OCI-LY7 (cell line): ENCODE measurements at regions not wholly inside any gene's neighbourhood (a gene's known extent, or its start where the extent isn't known, plus 50 kb on each side); places are given as distances from the start of the nearest gene placed in this dataset.

Source experiments
- BruUV-seq: library from RNA; stranded (reverse); fragments of 400-500 nt; replicated peaks from 2 replicates; lab custom pipeline; 2021; lab: Mats Ljungman, UMichigan
- CTCF ChIA-PET: fragments of 300-600 bp; sonication (Branson Sonifier 250); formaldehyde crosslinking; loops from one replicate; lab custom pipeline; 2022; ENCODE audit warnings: antibody characterized with exemption; ENCODE audit not compliant: unreplicated experiment; lab: Charles Lee
- POLR2A ChIA-PET: fragments of 300-600 bp; sonication (Branson Sonifier 250); formaldehyde crosslinking; loops from one replicate; lab custom pipeline; 2022; ENCODE audit warnings: antibody characterized with exemption; lab: Charles Lee
- DNase-seq: peaks from one replicate; pipeline ENCODE4 v3.0.0-alpha.2; 2015; ENCODE audit warnings: low spot score
- H2AFZ ChIP-seq: fragments of 200-600 bp; sonication (generic), shearing (Covaris generic); 2 replicates; pipeline ENCODE4 v1.6.1; 2014; ENCODE audit warnings: mild to moderate bottlenecking, antibody characterized with exemption, low read length, moderate library complexity
- H3K27ac ChIP-seq: fragments of 200-600 bp; sonication (generic); 2 replicates; pipeline ENCODE4 v1.5.1; 2014; ENCODE audit warnings: mixed run types, low read depth, mild to moderate bottlenecking, moderate library complexity, low read length, inconsistent platforms; ENCODE audit not compliant: poor library complexity, severe bottlenecking
- H3K36me3 ChIP-seq: fragments of 200-600 bp; sonication (generic); 2 replicates; pipeline ENCODE4 v1.6.1; 2014; ENCODE audit warnings: mild to moderate bottlenecking, antibody characterized with exemption, low read length, moderate library complexity, mixed read lengths; ENCODE audit not compliant: insufficient read depth
- H3K4me1 ChIP-seq: fragments of 200-600 bp; sonication (generic); 2 replicates; pipeline ENCODE4 v1.5.1; 2014; ENCODE audit warnings: mild to moderate bottlenecking, low read length; ENCODE audit not compliant: insufficient read depth, poor library complexity, severe bottlenecking
- H3K4me2 ChIP-seq: fragments of 200-600 bp; sonication (generic); 2 replicates; pipeline ENCODE4 v1.6.1; 2014; ENCODE audit warnings: mild to moderate bottlenecking, low read length
- H3K4me3 ChIP-seq: fragments of 200-600 bp; sonication (generic); 2 replicates; pipeline ENCODE4 v1.5.1; 2014; ENCODE audit warnings: mild to moderate bottlenecking, low read depth, low read length; ENCODE audit not compliant: poor library complexity, severe bottlenecking
- H3K79me2 ChIP-seq: fragments of 200-600 bp; sonication (generic); 2 replicates; pipeline ENCODE4 v1.6.1; 2016; ENCODE audit warnings: low read depth, mild to moderate bottlenecking, low read length, moderate library complexity, mixed read lengths; ENCODE audit not compliant: insufficient read depth
- H3K9me2 ChIP-seq: fragments of 200-600 bp; sonication (generic); 2 replicates; pipeline ENCODE4 v1.6.1; 2016; ENCODE audit warnings: mild to moderate bottlenecking, low read length, mixed read lengths; ENCODE audit not compliant: insufficient read depth
- H3K9me3 ChIP-seq: fragments of 200-600 bp; sonication (generic); 2 replicates; pipeline ENCODE4 v1.6.1; 2014; ENCODE audit warnings: mild to moderate bottlenecking, mixed run types, low read length, mixed read lengths
- H4K20me1 ChIP-seq: fragments of 200-600 bp; sonication (generic); 2 replicates; pipeline ENCODE4 v1.6.1; 2014; ENCODE audit warnings: mild to moderate bottlenecking, antibody characterized with exemption, low read length, moderate library complexity, mixed read lengths; ENCODE audit not compliant: insufficient read depth
- CTCF ChIP-seq: fragments of 200-600 bp; sonication (generic); conservative IDR thresholded peaks from 2 replicates; pipeline ENCODE4 v1.5.1; 2014; ENCODE audit warnings: mild to moderate bottlenecking, antibody characterized with exemption, low read length, moderate library complexity, mixed read lengths
- EZH2phosphoT487 ChIP-seq: fragments of 200-600 bp; sonication (generic); IDR thresholded peaks from 2 replicates; pipeline ENCODE4 v1.6.1; 2018; ENCODE audit warnings: low read depth, borderline replicate concordance, mild to moderate bottlenecking, mixed run types, antibody characterized with exemption, low read length, moderate library complexity, mixed read lengths
- intact Hi-C: fragments of 100-400 bp; cut with micrococcal nuclease; formaldehyde crosslinking; loops from one replicate; pipeline ENCODE4 v1.10.0; 2022; ENCODE audit not compliant: unreplicated experiment

GRCh38 chr18:55096263-55096951, 137.1 kb upstream of the CCDC68 start:
- DNase-seq: peak; percentile 17
- Histone ChIP-seq H3K4me3 (no peak overlapping the region), H3K79me2 (no peaks in the 10 kb centered on the region), H3K4me1 (no peaks in the 10 kb centered on the region), H2AFZ (no peak overlapping the region), H3K9me2 (no peaks in the 10 kb centered on the region), H3K27ac (no peak overlapping the region), H3K36me3 (no peaks in the 10 kb centered on the region), H3K9me3 (no peaks in the 10 kb centered on the region), H3K4me2 (no peak overlapping the region), H4K20me1 (no peaks in the 10 kb centered on the region)
- intact Hi-C loops: no loop called here
- POLR2A ChIA-PET: no interaction called here
- CTCF ChIA-PET: no interaction called here
- no TSS peak for BruUV-seq
- no peak for TF ChIP-seq EZH2phosphoT487
- peak; percentile 43 for TF ChIP-seq CTCF

- intact Hi-C loops: no loop called here
- Histone ChIP-seq H3K4me3 (no peak overlapping the region), H3K36me3 (no peaks in the 10 kb centered on the region), H3K79me2 (no peaks in the 10 kb centered on the region), H3K27ac (no peak overlapping the region), H3K9me2 (no peaks in the 10 kb centered on the region), H3K4me1 (no peaks in the 10 kb centered on the region), H3K4me2 (no peak overlapping the region), H3K9me3 (no peaks in the 10 kb centered on the region), H2AFZ (no peak overlapping the region), H4K20me1 (no peaks in the 10 kb centered on the region)
- POLR2A ChIA-PET: no interaction called here
- BruUV-seq: no TSS peak
- no peak for TF ChIP-seq CTCF
- no peak for TF ChIP-seq EZH2phosphoT487
- no peak for DNase-seq
- CTCF ChIA-PET: no interaction called here
These were observed 136.3 kb upstream of the CCDC68 start for GRCh38 chr18:55095584-55095983.

GRCh38 chr18:55093808-55094207, 134.5 kb upstream of the CCDC68 start:
- POLR2A ChIA-PET: no interaction called here
- intact Hi-C loops: no loop called here
- BruUV-seq: no TSS peak

More at GRCh38 chr18:55093808-55094207, 134.5 kb upstream of the CCDC68 start:
- H3K9me2 ChIP-seq: no peaks in the 10 kb centered on the region
- H3K27ac ChIP-seq: no peak overlapping the region
- no peak overlapping the region for H3K4me2 ChIP-seq
- no peaks in the 10 kb centered on the region for H3K79me2 ChIP-seq
- no peaks in the 10 kb centered on the region for H3K4me1 ChIP-seq
- H4K20me1 ChIP-seq: no peaks in the 10 kb centered on the region
- CTCF ChIA-PET: no interaction called here
- no peaks in the 10 kb centered on the region for H3K36me3 ChIP-seq
- no peak for TF ChIP-seq CTCF
- TF ChIP-seq EZH2phosphoT487: no peak
- H2AFZ ChIP-seq: no peak overlapping the region
- no peak for DNase-seq
- H3K9me3 ChIP-seq: no peaks in the 10 kb centered on the region
- H3K4me3 ChIP-seq: no peak overlapping the region
